GM12872 (cell line): ENCODE measurements at regions not wholly inside any gene's neighbourhood (a gene's known extent, or its start where the extent isn't known, plus 50 kb on each side); places are given as distances from the start of the nearest gene placed in this dataset.

Experiments used
- TF ChIP-seq, protein P1 (sequence below): IDR thresholded peaks from 3 replicates; pipeline ENCODE4 v1.5.1; 2011; ENCODE audit warnings: low read depth, mild to moderate bottlenecking, low read length, moderate library complexity; ENCODE audit not compliant: insufficient read depth

DNA sequence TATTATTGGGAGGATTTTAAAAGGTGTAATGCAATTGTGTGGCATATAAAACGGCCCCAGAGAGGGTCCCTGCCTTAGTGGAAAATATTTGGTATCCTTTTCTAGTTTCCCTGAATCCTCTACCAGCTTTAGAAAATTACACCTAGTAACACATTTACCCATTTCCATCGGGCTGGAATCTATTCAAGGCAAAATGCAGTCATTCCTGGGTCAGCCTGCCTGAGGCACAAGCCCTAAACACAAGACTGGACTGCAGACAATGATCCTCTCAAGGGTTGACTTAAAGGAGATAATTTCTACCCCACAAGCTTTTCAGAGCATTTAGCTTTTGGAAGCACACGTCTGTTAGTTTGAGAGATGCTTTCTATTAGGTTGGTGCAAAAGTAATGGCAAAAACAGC lies 124.4 kb upstream of the ADAMTSL1 start:
- TF ChIP-seq, protein P1, sequence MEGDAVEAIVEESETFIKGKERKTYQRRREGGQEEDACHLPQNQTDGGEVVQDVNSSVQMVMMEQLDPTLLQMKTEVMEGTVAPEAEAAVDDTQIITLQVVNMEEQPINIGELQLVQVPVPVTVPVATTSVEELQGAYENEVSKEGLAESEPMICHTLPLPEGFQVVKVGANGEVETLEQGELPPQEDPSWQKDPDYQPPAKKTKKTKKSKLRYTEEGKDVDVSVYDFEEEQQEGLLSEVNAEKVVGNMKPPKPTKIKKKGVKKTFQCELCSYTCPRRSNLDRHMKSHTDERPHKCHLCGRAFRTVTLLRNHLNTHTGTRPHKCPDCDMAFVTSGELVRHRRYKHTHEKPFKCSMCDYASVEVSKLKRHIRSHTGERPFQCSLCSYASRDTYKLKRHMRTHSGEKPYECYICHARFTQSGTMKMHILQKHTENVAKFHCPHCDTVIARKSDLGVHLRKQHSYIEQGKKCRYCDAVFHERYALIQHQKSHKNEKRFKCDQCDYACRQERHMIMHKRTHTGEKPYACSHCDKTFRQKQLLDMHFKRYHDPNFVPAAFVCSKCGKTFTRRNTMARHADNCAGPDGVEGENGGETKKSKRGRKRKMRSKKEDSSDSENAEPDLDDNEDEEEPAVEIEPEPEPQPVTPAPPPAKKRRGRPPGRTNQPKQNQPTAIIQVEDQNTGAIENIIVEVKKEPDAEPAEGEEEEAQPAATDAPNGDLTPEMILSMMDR, result no peak

DNA sequence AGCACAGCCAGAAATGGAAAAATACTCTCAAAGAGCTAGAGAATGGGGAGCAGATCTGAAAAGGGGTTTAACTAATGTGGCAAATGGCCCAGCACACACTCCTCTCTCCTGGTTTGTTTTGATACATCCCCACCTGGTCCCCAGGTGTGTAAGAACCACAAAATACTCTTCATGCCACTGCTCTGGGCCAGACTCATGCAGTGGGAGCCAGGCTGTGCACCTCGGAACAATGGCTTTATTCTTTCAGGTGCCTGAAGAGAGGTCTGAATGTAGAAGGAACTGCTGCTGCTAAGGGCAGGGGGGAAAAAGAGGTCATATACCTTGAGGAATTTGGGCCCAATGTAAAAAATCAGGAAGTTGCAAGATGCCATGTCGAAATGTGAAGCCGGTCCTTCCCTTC lies 123.9 kb upstream of the ADAMTSL1 start:
- TF ChIP-seq, protein P1, result no peak

DNA sequence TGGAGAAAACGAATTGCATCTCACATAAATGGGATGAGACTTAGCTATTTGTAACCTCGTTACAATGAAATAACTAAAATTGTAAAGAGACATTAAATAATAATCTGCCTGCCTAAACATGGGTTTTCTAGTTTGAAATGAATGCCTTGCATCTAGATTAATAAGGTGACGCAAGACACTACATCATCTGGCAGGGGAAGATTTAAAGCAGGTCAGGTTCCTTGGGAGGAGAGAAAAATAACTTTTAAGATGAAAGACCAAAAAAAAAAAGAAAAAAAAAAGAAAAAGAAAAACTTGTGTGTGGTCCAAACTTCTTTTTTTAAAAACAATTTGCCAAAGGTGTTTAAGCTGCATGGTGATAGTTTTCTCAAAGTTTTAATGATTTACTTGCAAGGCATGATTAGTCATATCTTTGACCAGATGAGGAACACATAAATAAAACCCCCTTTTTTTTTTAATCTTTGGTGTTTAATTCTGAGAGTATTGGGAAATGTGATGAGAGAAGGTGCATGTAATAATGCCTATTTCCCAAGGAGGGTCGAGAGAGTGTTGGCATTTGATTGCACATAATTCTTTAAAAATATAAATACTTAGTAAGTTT lies 122.9 kb upstream of the ADAMTSL1 start:
- TF ChIP-seq, protein P1, result no peak

DNA sequence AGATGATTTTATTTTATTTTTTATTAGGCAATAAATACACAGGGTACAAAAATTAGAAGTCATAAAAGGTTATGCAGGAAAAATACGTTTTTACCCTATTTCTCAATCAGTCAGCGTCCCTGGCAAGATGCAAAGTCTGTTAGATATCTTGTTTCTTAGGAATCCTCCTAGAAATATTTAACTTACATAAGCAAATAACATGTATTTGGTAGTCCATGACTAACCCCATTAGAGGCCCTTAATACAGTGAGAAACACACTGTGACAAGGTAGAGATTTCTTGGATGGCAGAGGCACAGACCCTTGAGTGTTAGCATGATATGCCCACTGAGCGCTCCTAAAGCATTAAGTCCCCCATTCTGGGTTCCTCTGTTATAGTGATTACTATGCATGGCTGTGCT lies 121.2 kb upstream of the ADAMTSL1 start:
- TF ChIP-seq, protein P1, result no peak

DNA sequence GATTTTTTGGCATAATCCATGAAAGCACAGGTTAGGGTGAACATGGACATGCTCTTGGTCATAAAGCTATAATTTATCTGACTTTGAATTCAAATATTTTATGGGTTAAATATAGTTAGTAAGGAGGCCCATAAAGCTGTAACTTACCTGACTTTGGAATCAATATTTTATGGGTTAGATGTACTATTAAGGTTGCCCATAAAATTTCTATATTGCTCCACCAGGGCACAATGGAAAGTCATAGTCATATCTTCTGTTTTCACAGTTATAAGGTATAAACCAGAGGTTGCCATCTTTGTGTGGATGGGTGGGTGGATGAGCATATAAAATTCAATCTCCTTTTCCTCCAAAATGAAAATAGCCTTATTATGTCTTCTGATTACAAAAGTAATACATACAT lies 120.5 kb upstream of the ADAMTSL1 start:
- TF ChIP-seq, protein P1, result no peak

DNA sequence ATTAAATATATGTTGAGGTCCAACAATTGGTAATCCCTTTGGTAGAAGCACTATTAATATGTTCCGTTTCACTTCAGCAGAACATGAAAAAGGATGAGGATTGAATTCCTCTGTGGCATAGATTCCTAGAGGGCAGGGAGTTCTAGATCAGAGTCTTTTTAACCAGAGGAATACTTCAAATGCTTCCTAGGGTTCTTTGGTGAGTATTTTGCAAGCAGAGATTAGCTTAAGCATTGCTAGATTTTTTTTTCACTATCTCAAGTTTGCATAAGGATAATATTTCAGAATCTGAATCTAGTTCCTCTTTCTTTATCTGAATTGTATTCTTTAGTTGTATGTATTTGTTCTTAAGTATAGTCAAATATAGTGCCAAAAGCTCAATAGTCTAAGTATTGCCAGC lies 116.6 kb upstream of the ADAMTSL1 start:
- TF ChIP-seq, protein P1, result no peak

DNA sequence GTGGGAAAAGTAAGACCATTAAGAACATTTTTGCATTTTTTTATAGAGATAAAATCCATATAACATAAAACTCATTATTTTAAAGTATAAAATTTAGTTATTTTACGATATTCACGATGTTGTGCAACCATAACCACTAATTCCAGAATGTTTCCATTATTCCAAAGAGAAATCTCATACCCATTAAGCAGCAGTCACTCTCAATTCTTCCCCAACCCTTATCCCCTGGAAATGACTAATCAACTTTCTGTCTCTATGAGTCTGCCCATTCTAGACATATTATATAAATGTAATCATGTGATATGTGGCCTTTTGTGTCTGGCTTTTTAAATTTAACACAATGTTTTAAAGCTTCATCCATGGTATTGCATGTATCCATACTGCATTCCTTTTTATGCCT lies 115.6 kb upstream of the ADAMTSL1 start:
- TF ChIP-seq, protein P1, result no peak
